ENCODE measurements at regions not wholly inside any gene's neighbourhood (a gene's known extent, or its start where the extent isn't known, plus 50 kb on each side); places are given as distances from the start of the nearest gene placed in this dataset.

DNA sequence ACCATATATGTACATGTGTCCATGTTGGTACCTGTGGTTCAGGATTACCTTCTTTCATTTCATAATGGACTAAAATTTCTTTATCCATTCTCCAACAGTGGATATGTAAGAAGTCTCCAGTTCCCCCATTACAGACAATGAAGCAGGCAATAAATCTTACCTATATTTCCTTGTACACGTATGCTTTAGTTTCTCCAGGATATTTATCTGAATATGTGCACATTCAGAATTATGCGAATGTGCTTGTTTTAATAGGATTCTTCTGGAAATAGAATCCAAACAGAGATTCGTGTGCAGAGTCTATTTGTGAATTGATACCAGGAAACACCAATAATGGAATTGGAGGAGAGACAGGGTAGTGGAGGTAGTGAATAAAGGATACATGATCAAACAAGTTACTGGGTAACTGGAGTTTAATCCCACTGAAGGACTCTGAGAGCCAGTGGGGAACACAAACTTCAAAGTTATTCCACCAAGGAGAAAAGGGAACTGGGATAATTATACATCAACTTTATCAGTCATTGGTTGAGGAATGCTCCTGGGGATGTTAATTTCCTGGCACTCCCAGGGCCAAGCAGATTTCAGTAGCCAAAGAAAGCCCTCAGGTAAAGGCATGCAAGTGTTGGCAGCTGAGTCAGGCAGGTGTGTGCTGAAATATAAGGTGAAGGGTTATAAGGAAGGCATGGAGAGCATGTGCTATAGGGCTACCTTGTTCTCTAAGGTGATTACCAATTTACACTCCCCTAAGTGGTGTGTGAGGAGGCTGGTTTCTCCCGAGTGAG lies 374.9 kb upstream of the PBX1 start:
- no peak for DNase-seq

DNA sequence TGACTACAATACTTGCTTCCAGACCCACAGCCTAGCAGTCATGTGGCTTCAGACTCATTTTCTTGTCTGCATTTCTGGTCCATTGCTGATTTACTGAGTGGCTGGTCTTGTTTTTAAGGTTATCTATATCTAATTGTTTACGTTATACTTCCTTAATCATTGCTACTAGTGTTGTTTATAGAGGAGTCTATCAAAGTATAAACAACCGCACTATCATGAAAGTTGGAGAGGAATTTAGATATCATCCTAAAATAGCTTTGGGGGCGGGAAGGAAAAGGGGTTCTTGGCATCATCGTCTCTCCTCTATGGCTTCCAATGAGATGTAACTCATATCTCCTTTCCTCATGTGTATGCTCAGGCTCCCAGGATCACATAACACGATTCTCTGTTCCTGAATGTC lies 372.1 kb upstream of the PBX1 start:
- DNase-seq = no peak

- DNase-seq = no peak
These were observed 370.5 kb upstream of the PBX1 start for GRCh38 chr1:164188497-164188896.

DNA sequence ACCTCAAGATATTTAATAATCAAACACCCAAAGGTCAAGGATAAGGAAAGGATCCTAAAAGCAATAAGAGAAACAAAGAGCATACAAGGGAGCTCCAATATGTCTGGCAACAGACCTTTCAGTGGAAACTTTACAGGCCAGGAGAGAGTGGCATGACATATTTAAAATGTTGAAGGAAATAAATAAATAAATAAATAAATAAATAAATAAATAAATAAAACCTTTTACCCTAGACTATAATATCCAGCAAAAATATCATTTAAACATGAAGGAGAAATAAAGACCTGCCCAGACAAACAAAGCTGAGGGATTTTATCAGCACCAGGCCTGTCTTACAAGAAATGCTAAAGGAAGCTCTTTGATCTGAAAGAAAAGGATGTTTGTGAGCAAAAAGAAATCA lies 367.8 kb upstream of the PBX1 start:
- DNase-seq = no peak

GRCh38 chr1:164210211-164210739 lies 348.7 kb upstream of the PBX1 start:
- DNase-seq = no peak

- DNase-seq = no peak
These were observed 335.6 kb upstream of the PBX1 start for GRCh38 chr1:164223378-164223777.

DNA sequence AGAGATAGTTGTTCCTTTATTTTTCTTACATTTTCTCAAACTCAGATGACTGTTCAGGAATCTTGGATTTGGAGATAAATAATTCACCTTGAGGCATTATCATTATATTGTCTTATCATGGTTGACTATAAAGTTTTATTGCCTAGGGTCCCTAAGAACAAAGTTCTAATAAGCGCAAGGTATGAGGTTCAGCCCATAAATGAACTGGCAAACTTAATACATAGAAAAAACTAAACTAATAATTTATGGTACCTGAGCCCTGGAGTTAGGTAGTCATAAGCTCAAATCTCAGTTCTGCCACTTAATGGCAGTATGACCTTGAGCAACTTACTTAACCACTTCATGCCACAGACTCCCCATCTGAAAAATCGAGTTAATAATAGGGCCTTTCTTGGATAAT lies 334.0 kb upstream of the PBX1 start:
- DNase-seq = no peak

GRCh38 chr1:164226977-164227376 lies 332.0 kb upstream of the PBX1 start:
- DNase-seq = no peak

- no peak for DNase-seq
These were observed 330.1 kb upstream of the PBX1 start for GRCh38 chr1:164228928-164229327.

DNA sequence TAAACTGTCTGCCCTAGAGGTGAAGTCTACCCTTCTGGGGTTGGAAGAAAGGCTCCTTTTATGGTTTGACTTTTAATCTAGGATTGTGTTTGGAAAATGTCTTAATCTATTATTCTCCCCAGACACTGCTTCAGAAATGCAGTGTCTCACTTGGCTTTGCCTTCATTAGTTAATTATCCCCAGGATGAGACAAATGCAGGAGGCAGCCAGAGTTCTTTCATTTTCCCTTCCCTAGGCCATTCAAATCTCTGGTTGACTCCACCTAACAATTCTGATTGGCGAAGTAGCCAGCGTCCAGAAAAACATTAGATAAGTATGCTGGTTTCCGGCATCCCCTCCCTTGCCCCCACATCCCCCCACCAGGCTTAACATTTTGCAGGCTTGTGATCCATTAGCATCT lies 325.8 kb upstream of the PBX1 start:
- no peak for DNase-seq

DNA sequence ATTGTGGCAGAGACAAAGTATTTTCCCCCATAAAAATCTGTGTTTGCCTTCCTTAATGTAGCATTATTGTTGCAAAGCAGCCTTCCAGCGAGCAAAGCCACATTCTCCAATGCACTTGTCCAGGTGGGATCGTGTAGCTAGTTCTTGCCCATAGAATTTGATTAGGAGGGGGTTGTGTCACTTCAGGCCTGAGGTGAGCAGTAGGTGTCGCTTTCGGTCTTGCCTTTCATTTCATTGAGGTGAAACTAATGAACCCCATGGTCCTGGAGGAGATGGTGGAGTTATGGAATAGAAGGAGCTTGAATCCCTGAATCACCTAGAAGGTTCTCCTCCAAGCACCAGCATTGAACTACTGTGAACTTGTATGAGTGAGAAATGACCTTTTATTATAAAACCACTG lies 318.9 kb upstream of the PBX1 start:
- DNase-seq = no peak

- no peak for DNase-seq
These were observed 308.6 kb upstream of the PBX1 start for GRCh38 chr1:164250365-164250764.

DNA sequence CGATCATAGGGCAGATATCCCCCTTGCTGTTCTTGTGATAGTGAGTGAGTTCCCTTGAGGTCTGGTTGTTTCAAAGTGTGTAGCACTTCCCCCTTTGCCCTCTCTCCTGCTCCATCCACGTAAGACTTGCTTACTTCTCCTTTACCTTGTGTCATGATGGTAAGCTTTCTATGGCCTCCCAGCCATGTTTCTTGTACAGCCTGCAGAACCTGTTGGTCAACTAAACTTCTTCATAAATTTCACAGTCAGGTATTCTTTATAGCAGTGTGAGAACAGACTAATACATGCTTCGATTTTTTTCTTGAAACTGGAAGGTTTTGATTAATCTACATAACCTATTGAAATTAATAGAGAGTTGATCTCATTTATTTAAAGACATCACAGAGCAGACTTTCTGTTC lies 302.5 kb upstream of the PBX1 start:
- DNase-seq = no peak

GRCh38 chr1:164261691-164262240 lies 297.2 kb upstream of the PBX1 start:
- no peak for DNase-seq

DNA sequence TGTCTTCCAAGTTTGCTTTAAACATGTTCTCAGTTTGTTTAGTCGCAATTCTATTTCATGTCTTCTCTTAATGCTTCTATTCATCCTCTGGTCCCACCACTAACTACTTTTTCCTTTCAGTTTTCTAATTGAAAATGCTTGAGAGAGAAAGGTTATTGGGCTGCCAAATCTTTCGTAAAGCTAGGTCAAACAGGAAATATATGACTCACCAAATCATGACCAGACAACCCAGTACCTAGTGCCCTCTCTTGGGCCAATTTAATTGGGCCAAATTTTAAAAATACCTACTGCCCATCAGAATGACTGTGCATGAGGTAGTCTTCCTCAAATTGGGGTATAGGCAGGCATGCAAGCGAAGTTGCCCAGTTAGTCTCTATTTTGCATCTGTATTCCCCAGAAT lies 295.4 kb upstream of the PBX1 start:
- DNase-seq = no peak

- no peak for DNase-seq
These were observed 293.8 kb upstream of the PBX1 start for GRCh38 chr1:164265232-164265631.

DNA sequence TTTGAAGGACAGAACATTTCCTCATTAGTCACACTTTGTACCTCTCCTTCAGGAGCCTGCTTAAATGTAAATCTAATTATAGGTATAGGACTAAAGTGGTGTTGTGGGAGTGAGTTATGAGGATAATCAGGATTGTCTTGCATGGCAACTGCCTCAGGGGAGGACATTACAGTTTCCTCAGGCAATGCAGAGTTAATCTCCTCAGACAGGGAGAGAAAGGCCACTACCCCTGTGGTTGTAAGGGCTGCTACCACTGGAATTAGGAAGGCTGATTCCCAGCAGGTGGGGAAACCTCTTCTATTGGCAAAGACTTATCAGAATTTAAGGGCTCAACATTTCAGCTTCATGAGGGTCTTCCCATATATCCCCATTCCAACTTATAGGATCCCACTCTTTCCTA lies 286.8 kb upstream of the PBX1 start:
- DNase-seq = no peak

DNA sequence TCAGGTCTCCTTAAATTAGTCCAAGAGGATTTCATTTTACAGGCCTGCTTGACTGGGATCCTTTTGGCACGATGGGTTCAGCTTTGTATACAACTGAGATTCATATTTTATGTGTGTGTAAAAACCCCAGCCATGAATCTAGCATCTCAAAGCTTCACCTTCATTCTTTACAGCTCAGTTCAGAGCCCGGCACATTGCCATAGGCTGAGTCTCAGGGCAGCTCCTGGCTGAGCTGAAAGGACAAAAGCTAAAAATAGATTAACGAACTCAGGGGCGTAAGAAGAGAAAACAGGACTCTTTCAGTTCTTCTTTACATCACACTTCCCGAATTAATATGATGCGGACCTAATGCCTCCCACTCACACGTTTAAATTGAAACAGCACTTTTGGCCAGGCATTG lies 262.8 kb upstream of the PBX1 start:
- DNase-seq = peak; percentile 20

- DNase-seq = no peak
These were observed 250.9 kb upstream of the PBX1 start for GRCh38 chr1:164308101-164308500.

DNA sequence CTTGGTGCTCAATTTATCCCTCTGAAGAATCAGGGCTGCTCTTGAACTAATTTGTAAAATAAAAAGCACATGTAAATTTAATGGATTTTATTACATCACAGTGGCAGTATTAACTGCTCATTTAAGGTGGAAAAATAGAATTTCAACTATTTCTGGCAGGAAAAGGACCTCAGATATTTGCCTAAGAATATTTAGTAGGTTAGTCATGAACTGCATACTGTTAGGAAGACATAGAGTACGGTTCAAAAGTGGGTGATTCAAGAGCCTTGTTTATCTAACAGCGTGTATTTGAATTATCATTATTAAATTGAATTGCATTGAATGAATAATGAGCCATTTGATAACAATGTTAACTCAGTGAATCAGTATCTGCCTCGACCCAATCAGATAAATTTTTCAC lies 248.8 kb upstream of the PBX1 start:
- DNase-seq = no peak

- DNase-seq = no peak
These were observed 247.6 kb upstream of the PBX1 start for GRCh38 chr1:164311377-164311776.

DNA sequence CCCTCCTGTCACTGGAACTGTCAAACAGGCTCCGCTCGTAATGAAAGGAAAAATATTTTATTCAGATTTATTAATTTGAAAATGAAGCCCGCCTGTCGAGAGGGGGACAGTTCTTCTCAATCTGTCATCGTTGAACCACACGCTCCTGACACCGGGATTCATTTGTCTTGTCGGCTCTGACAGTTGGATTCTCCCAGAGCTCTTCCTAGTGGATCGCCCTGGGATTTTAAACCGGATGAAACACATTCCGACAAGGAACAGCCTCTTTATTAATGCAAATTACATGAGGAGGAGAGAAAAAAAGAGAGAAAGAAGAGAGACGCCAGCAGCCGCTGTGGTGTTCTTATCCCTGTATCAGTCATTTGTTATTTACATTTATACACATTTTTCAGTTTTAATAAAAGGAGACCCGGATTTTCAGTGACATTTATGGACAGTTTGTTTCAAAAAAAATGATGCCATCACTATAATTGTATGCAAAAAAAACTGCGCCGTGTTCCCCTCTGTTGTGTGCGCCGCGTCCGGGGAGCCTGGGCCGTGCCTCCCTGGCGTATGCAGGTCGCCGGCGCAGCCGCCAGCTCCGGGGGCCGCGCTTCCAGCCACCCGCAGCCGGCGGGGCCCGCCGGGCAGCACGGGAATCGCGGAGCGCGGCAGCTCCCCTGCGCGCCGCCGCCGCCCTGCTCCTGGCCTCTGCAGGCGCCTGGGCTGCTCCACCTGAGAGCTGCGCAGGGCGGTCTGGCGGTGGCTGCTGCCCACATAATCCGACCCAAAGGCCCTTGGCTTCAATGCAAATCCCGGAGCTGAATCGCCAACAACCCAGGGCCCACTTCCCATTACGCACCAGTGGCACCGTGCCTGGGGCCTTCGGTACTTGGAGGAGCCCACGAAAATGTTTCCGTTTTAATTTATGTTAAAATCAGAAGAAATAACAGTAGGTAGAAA lies 237.9 kb upstream of the PBX1 start:
- DNase-seq = peak; percentile 37

- no peak for DNase-seq
These were observed 233.2 kb upstream of the PBX1 start for GRCh38 chr1:164325786-164326185.

GRCh38 chr1:164333387-164333786 lies 225.6 kb upstream of the PBX1 start:
- no peak for DNase-seq

All from right hindlimb (tissue), 1 donor.